HFFc6 (cell line): ENCODE measurements at regions not wholly inside any gene's neighbourhood (a gene's known extent, or its start where the extent isn't known, plus 50 kb on each side); places are given as distances from the start of the nearest gene placed in this dataset.

Experiments used
- DNase-seq: peaks from one replicate; pipeline ENCODE4 v3.0.0-alpha.2; 2018
- H3K27ac Mint-ChIP-seq: 2 replicates; pipeline ENCODE4 v1.8.0; 2020; ENCODE audit warnings: mild to moderate bottlenecking, mixed read lengths
- H3K27me3 Mint-ChIP-seq: 2 replicates; pipeline ENCODE4 v1.8.0; 2021; ENCODE audit warnings: mild to moderate bottlenecking, moderate library complexity, mixed read lengths; ENCODE audit not compliant: insufficient read depth
- H3K36me3 Mint-ChIP-seq: 2 replicates; pipeline ENCODE4 v1.8.0; 2021; ENCODE audit warnings: low read depth, mixed read lengths
- H3K4me1 Mint-ChIP-seq: 2 replicates; pipeline ENCODE4 v1.8.0; 2020; ENCODE audit warnings: low read depth, mixed read lengths
- H3K4me3 Mint-ChIP-seq: 2 replicates; pipeline ENCODE4 v1.8.0; 2020; ENCODE audit warnings: mild to moderate bottlenecking, moderate library complexity, mixed read lengths
- H3K9me3 Mint-ChIP-seq: 2 replicates; pipeline ENCODE4 v1.8.0; 2020; ENCODE audit warnings: mild to moderate bottlenecking, mixed read lengths
- TF ChIP-seq, protein P1 (sequence below): fragments of 200-600 bp; sonication (generic); IDR thresholded peaks from 2 replicates; pipeline ENCODE4 v1.5.0; 2021; ENCODE audit warnings: antibody characterized with exemption, mild to moderate bottlenecking

- Mint-ChIP-seq H3K27me3 (no peaks in the 10 kb centered on the region; the same call in 1 of the 2 replicates), H3K4me3 (no peak overlapping the region), H3K9me3 (no peaks in the 10 kb centered on the region), H3K36me3 (no peaks in the 10 kb centered on the region), H3K27ac (peak overlapping the region; percentile 12; the same call in 1 of the 2 replicates), H3K4me1 (peaks cover 25% of the 10 kb centered on the region)
- DNase-seq = peak; percentile 17
- TF ChIP-seq, protein P1, sequence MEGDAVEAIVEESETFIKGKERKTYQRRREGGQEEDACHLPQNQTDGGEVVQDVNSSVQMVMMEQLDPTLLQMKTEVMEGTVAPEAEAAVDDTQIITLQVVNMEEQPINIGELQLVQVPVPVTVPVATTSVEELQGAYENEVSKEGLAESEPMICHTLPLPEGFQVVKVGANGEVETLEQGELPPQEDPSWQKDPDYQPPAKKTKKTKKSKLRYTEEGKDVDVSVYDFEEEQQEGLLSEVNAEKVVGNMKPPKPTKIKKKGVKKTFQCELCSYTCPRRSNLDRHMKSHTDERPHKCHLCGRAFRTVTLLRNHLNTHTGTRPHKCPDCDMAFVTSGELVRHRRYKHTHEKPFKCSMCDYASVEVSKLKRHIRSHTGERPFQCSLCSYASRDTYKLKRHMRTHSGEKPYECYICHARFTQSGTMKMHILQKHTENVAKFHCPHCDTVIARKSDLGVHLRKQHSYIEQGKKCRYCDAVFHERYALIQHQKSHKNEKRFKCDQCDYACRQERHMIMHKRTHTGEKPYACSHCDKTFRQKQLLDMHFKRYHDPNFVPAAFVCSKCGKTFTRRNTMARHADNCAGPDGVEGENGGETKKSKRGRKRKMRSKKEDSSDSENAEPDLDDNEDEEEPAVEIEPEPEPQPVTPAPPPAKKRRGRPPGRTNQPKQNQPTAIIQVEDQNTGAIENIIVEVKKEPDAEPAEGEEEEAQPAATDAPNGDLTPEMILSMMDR = no peak
Measured at GRCh38 chr18:76553715-76554546, 58.9 kb upstream of the ZNF516 start.

GRCh38 chr18:76548541-76548940, 53.5 kb upstream of the ZNF516 start:
- DNase-seq = no peak
- Mint-ChIP-seq H3K27ac (no peak overlapping the region), H3K27me3 (peaks cover 20% of the 10 kb centered on the region), H3K9me3 (no peaks in the 10 kb centered on the region), H3K36me3 (no peaks in the 10 kb centered on the region), H3K4me1 (peaks cover 11% of the 10 kb centered on the region), H3K4me3 (no peak overlapping the region)
- TF ChIP-seq, protein P1 = no peak

DNA sequence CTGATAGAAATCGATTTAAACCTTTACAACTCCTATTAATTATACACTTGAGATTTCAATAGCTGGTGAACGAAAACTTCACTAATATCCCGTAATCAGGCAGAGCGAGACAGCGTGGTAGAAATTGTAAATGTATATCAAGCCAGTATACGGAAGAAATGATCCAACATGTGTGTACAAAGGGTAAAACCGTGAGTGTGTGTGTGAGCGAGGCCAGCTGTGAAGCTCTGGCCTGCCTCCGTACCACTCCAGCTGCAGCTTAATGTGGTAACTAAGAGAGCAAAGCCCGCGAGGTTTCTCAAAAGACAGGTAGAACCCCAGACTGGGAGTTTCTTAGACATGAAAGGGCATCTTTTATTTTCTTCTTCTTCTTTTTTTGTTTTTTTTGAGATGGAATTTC, 52.3 kb upstream of the ZNF516 start:
- H3K27ac Mint-ChIP-seq = no peak overlapping the region
- no peaks in the 10 kb centered on the region for H3K36me3 Mint-ChIP-seq
- TF ChIP-seq, protein P1 = no peak
- peaks cover 8% of the 10 kb centered on the region for H3K4me1 Mint-ChIP-seq
- no peaks in the 10 kb centered on the region for H3K9me3 Mint-ChIP-seq
- H3K27me3 Mint-ChIP-seq = peaks cover 20% of the 10 kb centered on the region
- no peak for DNase-seq
- H3K4me3 Mint-ChIP-seq = no peak overlapping the region

DNA sequence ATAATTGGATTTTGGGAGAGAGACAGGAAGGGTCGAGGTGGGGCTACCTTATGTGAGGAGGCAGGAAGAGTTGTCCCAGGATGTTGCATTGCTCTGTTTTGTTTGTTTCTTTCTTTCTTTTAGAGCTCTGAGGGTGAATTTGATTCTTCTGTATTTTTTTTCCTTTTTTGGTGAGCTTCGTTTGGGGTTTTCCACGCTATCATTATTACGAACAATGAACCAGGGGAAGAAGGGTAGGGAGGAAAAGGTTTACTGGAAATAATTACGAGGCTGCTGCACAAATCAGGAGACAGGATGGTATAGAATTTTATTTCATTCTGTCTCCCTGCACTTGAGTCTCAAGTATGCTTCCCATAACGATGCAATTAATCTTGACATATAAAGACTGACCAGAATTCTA, 51.4 kb upstream of the ZNF516 start:
- peaks cover 20% of the 10 kb centered on the region for H3K27me3 Mint-ChIP-seq
- H3K4me1 Mint-ChIP-seq = peaks cover 8% of the 10 kb centered on the region
- TF ChIP-seq, protein P1 = no peak
- no peaks in the 10 kb centered on the region for H3K36me3 Mint-ChIP-seq
- no peaks in the 10 kb centered on the region for H3K9me3 Mint-ChIP-seq
- H3K27ac Mint-ChIP-seq = no peak overlapping the region
- no peak for DNase-seq
- peak overlapping the region; percentile 25 for H3K4me3 Mint-ChIP-seq

- H3K27ac Mint-ChIP-seq = no peak overlapping the region
- no peaks in the 10 kb centered on the region for H3K36me3 Mint-ChIP-seq
- TF ChIP-seq, protein P1 = no peak
- no peaks in the 10 kb centered on the region for H3K9me3 Mint-ChIP-seq
- DNase-seq = no peak
- H3K4me1 Mint-ChIP-seq = peaks cover 8% of the 10 kb centered on the region
- H3K27me3 Mint-ChIP-seq = peaks cover 23% of the 10 kb centered on the region
- H3K4me3 Mint-ChIP-seq = peak overlapping the region; percentile 25
Measured at GRCh38 chr18:76546088-76546435, 51.0 kb upstream of the ZNF516 start.
